ENCODE measurements at regions not wholly inside any gene's neighbourhood (a gene's known extent, or its start where the extent isn't known, plus 50 kb on each side); places are given as distances from the start of the nearest gene placed in this dataset.

- no peak for TF ChIP-seq CTCF (IDR thresholded peaks at IDR 0.05)
- no peak for TF ChIP-seq POLR2AphosphoS5 (IDR thresholded peaks at IDR 0.05)
These were observed 200.5 kb upstream of the KIAA1217 start for GRCh38 chr10:24008164-24009091.
